ENCODE measurements at regions not wholly inside any gene's neighbourhood (a gene's known extent, or its start where the extent isn't known, plus 50 kb on each side); places are given as distances from the start of the nearest gene placed in this dataset.

DNA sequence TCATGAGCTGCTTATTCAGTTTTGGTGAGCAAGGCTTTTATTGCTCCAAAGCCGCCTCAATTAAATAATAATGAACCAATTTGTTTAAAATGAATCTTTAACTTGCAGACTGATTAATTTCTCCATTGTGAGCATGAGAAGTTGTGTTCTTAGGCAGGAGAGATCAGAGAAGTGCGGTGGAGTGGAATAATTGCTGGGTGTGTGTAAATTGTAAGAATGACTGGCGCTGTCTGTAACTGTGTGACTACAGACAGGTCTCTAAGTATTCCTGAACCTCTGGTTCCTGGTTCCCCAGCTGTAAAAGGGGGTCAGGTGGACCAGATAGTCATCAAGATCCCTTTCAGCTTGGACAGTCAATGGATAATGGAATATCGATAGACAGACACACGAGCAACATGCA lies 98.0 kb upstream of the EFEMP1 start:
- no peak overlapping the region for H3K9ac ChIP-seq (ENCODE audit: low read depth, low read length)
- H3K27me3 ChIP-seq (ENCODE audit: control insufficient read depth, insufficient read depth, low read length): peaks cover 3% of the 10 kb centered on the region
- no peaks in the 10 kb centered on the region for H3K9me3 ChIP-seq (replicated peaks; ENCODE audit: low read length)
- no peak overlapping the region for H3K4me3 ChIP-seq (ENCODE audit: low read length)
- H3K4me1 ChIP-seq (ENCODE audit: control insufficient read depth, insufficient read depth, low read length): no peaks in the 10 kb centered on the region
- no peaks in the 10 kb centered on the region for H3K36me3 ChIP-seq (ENCODE audit: insufficient read depth, low read length)
- no peak overlapping the region for H3K4me2 ChIP-seq (ENCODE audit: low read length)

DNA sequence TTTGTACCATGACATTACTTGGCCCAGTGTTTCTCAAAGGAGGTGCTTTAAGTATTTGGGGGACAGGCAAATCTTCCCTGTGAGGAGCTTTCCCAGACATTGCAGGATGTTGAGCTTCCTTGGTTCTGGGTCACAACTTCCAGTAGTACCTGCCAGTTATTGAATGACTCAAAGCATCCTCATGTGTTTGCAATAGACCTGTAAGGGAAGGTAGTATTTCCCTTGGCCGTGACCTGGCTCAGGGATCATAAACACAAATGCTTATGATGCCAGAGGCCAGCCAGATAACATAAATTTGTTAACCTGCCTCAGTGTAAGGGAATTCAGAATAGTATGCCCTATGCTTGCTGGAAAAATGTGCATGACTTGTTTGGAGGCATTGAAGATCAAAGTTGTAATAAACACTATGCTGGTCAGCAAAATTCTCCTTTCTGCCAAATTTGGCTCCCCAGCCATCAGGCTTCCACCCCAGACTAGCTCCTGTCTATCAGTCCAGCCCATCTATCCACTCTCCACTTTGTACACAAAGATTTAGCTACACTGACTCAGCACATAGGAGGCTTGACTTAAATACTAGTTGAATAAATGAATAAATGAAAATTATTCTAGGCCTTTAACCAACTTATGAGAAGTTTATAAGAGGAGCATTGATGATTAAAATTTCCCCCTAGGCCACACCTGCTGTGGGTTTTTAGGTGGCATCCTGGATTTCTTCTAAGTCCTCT lies 102.0 kb upstream of the EFEMP1 start:
- no peak overlapping the region for H3K9ac ChIP-seq (ENCODE audit: low read depth, low read length)
- peaks cover 3% of the 10 kb centered on the region for H3K27me3 ChIP-seq (ENCODE audit: control insufficient read depth, insufficient read depth, low read length)

DNA sequence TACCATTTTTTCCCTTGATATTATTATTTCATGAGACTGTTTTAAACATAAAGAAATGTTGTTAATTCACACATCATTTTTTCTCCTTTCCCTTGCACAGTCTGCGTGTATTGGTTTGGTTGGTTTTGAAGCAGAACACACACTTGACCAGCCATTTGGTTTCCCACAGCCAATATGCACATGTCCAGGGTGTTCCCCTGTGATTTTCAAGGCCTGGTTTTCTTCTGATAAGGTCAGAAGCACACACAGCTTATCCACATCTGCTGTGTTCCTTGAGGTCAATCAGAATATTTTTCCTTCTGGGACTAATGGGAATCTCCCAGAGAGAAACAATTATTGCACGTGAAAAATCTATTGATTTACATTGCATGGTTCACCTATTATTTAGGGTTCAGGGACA lies 103.2 kb upstream of the EFEMP1 start:
- Histone ChIP-seq H3K4me1 (ENCODE audit: control insufficient read depth, insufficient read depth, low read length) (no peaks in the 10 kb centered on the region), H3K27me3 (ENCODE audit: control insufficient read depth, insufficient read depth, low read length) (peaks cover 3% of the 10 kb centered on the region), H3K9ac (ENCODE audit: low read depth, low read length) (no peak overlapping the region), H3K4me2 (ENCODE audit: low read length) (no peak overlapping the region), H3K9me3 (replicated peaks; ENCODE audit: low read length) (no peaks in the 10 kb centered on the region), H3K4me3 (ENCODE audit: low read length) (no peak overlapping the region), H3K36me3 (ENCODE audit: insufficient read depth, low read length) (no peaks in the 10 kb centered on the region)

More for the DNA sequence above, 102.0 kb upstream of the EFEMP1 start:
- H3K4me1 ChIP-seq (ENCODE audit: control insufficient read depth, insufficient read depth, low read length): no peaks in the 10 kb centered on the region
- H3K36me3 ChIP-seq (ENCODE audit: insufficient read depth, low read length): no peaks in the 10 kb centered on the region
- no peak overlapping the region for H3K4me3 ChIP-seq (ENCODE audit: low read length)
- H3K4me2 ChIP-seq (ENCODE audit: low read length): no peak overlapping the region
- no peaks in the 10 kb centered on the region for H3K9me3 ChIP-seq (replicated peaks; ENCODE audit: low read length)

DNA sequence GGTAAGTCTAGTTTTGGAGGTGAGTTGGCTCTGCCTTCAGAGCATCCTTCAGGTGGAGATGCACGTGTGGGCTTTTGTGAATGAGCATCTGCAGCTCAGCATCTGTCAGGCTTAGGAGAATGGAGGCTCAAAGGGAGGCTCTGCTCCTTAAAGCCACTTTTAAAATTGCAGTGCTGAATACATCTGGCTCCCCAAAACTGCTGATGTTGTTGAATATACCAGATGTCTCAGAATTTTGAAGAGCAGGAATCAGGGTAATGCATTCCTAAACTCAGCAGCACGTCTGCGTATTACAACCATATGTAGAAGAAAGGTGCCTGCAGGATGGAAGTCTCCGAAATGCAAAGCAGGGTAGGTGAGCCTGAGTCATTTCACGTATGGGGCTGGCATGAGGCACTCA lies 106.5 kb upstream of the EFEMP1 start:
- no peaks in the 10 kb centered on the region for H3K27me3 ChIP-seq (ENCODE audit: control insufficient read depth, insufficient read depth, low read length)
- no peaks in the 10 kb centered on the region for H3K9me3 ChIP-seq (replicated peaks; ENCODE audit: low read length)
- H3K4me2 ChIP-seq (ENCODE audit: low read length): no peak overlapping the region
- no peak overlapping the region for H3K9ac ChIP-seq (ENCODE audit: low read depth, low read length)
- no peaks in the 10 kb centered on the region for H3K4me1 ChIP-seq (ENCODE audit: control insufficient read depth, insufficient read depth, low read length)
- H3K36me3 ChIP-seq (ENCODE audit: insufficient read depth, low read length): no peaks in the 10 kb centered on the region
- no peak overlapping the region for H3K4me3 ChIP-seq (ENCODE audit: low read length)

DNA sequence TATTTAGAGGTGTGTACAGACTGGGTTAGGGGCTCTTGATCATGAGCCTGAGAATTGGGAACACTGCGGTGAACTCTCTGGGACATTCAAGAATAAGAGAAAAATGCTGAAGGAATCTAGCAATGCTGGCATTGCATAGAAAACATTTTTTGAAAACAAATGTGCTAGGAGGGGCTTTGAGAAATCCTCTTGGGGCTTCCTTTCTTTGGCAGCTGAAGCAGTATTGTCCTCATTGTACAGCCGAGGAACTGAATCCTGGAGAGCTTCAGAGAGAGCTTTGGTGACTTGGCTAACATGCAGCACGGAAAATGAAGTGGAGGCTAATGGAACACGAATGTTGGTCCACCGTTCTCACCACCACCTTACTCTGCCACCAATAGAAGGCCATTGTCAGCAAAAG lies 107.3 kb upstream of the EFEMP1 start:
- no peaks in the 10 kb centered on the region for H3K36me3 ChIP-seq (ENCODE audit: insufficient read depth, low read length)
- no peak overlapping the region for H3K9ac ChIP-seq (ENCODE audit: low read depth, low read length)
- no peak overlapping the region for H3K4me2 ChIP-seq (ENCODE audit: low read length)
- H3K4me1 ChIP-seq (ENCODE audit: control insufficient read depth, insufficient read depth, low read length): no peaks in the 10 kb centered on the region
- no peak overlapping the region for H3K4me3 ChIP-seq (ENCODE audit: low read length)
- H3K9me3 ChIP-seq (replicated peaks; ENCODE audit: low read length): no peaks in the 10 kb centered on the region
- H3K27me3 ChIP-seq (ENCODE audit: control insufficient read depth, insufficient read depth, low read length): no peaks in the 10 kb centered on the region

DNA sequence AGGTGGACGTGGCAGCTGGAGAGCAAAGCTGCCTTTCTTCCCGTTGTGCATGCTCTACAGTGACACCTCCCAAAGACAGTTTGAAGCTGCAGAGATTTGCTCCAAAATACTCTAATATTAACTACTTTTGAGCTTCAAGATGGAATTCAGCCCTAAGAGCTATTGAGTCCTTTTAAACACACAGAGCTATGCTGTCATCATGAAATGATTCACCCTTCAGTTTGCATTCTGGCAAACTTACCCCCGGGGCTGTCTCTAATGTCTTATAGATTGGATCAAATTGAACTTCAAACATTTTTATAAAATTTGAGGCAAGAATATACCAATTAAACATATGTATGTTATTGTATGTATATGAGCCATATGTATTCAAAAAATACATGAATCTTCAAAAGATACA lies 110.7 kb upstream of the EFEMP1 start:
- no peaks in the 10 kb centered on the region for H3K4me1 ChIP-seq (ENCODE audit: control insufficient read depth, insufficient read depth, low read length)
- H3K4me3 ChIP-seq (ENCODE audit: low read length): no peak overlapping the region

DNA sequence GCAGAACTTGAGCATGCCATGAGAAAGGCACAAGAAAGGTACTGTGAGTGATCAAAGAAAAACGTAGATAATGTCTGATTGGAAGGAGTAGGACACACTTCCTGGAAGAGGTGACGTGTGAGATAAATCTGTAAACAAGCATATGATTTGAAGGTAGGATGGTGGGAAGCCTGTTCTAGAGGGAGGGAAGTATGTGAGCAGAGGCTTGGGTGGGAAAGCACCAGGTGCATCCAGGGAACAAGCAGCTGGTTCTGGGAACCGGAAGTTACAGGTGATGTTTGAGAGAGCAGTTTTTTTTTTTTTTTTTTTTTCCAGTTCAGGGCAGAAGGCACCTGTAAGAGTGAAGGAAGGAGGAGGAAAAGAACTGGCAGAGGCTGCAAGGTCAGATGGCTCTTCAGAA lies 116.6 kb upstream of the EFEMP1 start:
- Histone ChIP-seq H3K36me3 (ENCODE audit: insufficient read depth, low read length) (no peaks in the 10 kb centered on the region), H3K4me1 (ENCODE audit: control insufficient read depth, insufficient read depth, low read length) (no peaks in the 10 kb centered on the region), H3K9me3 (replicated peaks; ENCODE audit: low read length) (no peaks in the 10 kb centered on the region), H3K4me2 (ENCODE audit: low read length) (no peak overlapping the region), H3K9ac (ENCODE audit: low read depth, low read length) (no peak overlapping the region), H3K4me3 (ENCODE audit: low read length) (no peak overlapping the region), H3K27me3 (ENCODE audit: control insufficient read depth, insufficient read depth, low read length) (peaks cover 3% of the 10 kb centered on the region)

More for the DNA sequence above, 110.7 kb upstream of the EFEMP1 start:
- H3K9ac ChIP-seq (ENCODE audit: low read depth, low read length): no peak overlapping the region
- no peaks in the 10 kb centered on the region for H3K9me3 ChIP-seq (replicated peaks; ENCODE audit: low read length)
- H3K27me3 ChIP-seq (ENCODE audit: control insufficient read depth, insufficient read depth, low read length): no peaks in the 10 kb centered on the region
- H3K36me3 ChIP-seq (ENCODE audit: insufficient read depth, low read length): no peaks in the 10 kb centered on the region
- no peak overlapping the region for H3K4me2 ChIP-seq (ENCODE audit: low read length)

DNA sequence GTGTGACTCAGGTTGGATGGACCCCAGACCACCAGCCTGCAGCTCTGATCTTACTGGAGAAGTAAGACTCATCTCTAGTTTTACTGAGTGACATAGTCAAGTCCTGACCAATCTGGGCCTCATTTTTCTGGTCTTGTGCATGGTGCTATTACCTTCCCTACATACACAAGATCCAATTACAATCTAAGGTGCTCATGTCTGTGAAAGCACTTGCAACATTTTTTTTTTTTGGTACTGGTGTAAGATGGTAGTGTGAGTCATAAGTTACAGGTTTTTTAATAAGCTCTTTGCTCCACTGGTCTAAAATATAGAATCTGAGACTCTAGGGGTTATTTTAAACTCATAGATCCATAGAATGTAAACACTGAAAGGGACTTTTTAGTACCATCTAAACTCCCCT lies 117.3 kb upstream of the EFEMP1 start:
- no peaks in the 10 kb centered on the region for H3K9me3 ChIP-seq (replicated peaks; ENCODE audit: low read length)
- H3K36me3 ChIP-seq (ENCODE audit: insufficient read depth, low read length): no peaks in the 10 kb centered on the region
- H3K4me1 ChIP-seq (ENCODE audit: control insufficient read depth, insufficient read depth, low read length): no peaks in the 10 kb centered on the region
- no peak overlapping the region for H3K4me3 ChIP-seq (ENCODE audit: low read length)
- H3K27me3 ChIP-seq (ENCODE audit: control insufficient read depth, insufficient read depth, low read length): peaks cover 3% of the 10 kb centered on the region
- no peak overlapping the region for H3K4me2 ChIP-seq (ENCODE audit: low read length)
- no peak overlapping the region for H3K9ac ChIP-seq (ENCODE audit: low read depth, low read length)

DNA sequence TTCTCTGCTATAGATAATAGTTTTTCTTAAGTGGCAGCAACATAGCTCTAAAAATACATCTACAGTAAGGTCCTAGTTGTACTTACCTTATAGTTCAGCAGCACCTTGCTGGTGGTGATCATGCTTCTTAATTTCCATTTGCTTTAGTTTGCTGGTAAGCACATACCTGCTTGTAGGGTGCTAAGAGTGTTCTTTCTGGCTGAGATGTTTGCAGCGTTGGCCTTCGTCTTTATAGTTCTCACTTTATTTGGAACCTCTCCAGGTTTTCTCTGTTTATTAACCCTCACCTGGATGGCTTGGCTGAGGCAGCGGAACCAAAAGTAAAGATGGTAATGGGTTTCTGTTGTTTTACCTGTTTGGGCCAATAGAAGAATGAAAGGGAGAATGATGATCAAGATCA lies 123.6 kb upstream of the EFEMP1 start:
- Histone ChIP-seq H3K36me3 (ENCODE audit: insufficient read depth, low read length) (no peaks in the 10 kb centered on the region), H3K4me3 (ENCODE audit: low read length) (no peak overlapping the region), H3K27me3 (ENCODE audit: control insufficient read depth, insufficient read depth, low read length) (peaks cover 3% of the 10 kb centered on the region), H3K4me2 (ENCODE audit: low read length) (no peak overlapping the region), H3K9me3 (replicated peaks; ENCODE audit: low read length) (no peaks in the 10 kb centered on the region), H3K4me1 (ENCODE audit: control insufficient read depth, insufficient read depth, low read length) (no peaks in the 10 kb centered on the region), H3K9ac (ENCODE audit: low read depth, low read length) (no peak overlapping the region)

DNA sequence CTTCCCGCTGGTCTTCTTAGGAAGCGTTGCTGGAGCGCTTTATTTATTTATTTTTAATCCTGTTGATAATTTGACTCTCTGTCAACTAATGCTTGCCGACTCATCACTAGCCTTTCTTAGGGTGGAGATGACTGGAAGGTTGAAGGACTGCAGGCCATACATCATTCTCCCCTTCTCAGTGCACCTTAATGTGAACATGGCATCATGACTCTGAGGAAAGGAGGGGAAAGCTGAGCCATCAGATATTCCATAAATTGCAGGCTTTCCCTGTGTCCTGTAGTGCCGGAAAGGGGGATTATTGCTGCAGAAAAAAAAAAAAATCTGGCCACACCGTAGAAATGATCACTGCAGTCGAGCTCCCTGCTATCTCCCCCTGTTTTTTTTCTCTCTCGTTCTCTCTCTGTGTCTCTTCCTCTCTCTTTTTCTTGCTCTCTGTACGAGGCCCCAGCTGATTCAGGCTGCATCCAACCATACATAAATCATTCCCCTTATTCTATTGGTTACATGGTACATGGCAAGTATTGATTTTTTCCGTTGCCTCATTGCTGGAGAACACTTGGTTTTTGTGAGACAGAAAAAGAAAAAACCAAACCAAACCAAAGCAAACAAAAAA lies 125.8 kb upstream of the EFEMP1 start:
- Histone ChIP-seq H3K4me1 (ENCODE audit: control insufficient read depth, insufficient read depth, low read length) (no peaks in the 10 kb centered on the region), H3K9me3 (replicated peaks; ENCODE audit: low read length) (no peaks in the 10 kb centered on the region), H3K9ac (ENCODE audit: low read depth, low read length) (no peak overlapping the region), H3K27me3 (ENCODE audit: control insufficient read depth, insufficient read depth, low read length) (peaks cover 4% of the 10 kb centered on the region), H3K36me3 (ENCODE audit: insufficient read depth, low read length) (no peaks in the 10 kb centered on the region), H3K4me3 (ENCODE audit: low read length) (no peak overlapping the region), H3K4me2 (ENCODE audit: low read length) (no peak overlapping the region)

DNA sequence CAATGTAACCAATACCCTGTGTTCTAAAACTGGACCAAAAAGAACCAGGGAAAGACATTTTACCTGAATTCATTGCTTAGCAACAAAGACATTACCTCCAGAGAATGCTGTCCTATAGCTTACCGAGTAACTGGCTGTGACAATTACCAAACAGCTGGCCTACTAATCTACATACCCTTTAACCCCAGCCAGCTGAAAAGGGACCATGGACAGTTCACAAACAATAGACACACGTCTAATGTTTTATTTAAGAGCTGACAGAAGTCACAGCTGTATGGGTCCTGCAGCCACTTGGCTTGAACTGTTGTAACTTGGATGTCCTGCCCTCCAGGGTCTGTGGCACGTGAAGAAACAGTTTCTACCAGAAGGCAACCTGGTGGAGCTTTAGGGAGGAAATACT lies 130.1 kb upstream of the EFEMP1 start:
- Histone ChIP-seq H3K27me3 (ENCODE audit: control insufficient read depth, insufficient read depth, low read length) (peaks cover 4% of the 10 kb centered on the region), H3K4me3 (ENCODE audit: low read length) (no peak overlapping the region), H3K36me3 (ENCODE audit: insufficient read depth, low read length) (no peaks in the 10 kb centered on the region), H3K9ac (ENCODE audit: low read depth, low read length) (no peak overlapping the region), H3K4me1 (ENCODE audit: control insufficient read depth, insufficient read depth, low read length) (no peaks in the 10 kb centered on the region), H3K9me3 (replicated peaks; ENCODE audit: low read length) (no peaks in the 10 kb centered on the region), H3K4me2 (ENCODE audit: low read length) (no peak overlapping the region)

DNA sequence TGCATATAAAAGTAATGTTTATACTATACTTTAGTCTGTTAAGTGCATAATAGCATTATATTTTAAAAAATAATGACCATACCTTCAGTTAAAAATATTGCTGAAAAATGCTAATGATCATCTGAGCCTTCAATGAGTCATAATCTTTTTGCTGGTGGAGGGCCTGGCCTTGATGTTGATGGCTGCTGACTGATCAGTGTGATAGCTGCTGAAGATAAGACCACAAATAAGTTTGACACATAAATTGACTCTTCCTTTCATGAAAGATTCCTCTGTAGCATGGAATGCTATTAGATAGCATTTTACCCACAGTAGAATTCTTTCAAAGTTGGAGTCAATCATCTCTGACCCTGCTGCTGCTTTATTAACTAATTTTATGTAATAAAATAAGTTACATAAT lies 128.4 kb upstream of the CCDC85A start:
- no peaks in the 10 kb centered on the region for H3K9me3 ChIP-seq (replicated peaks; ENCODE audit: low read length)
- H3K4me2 ChIP-seq (ENCODE audit: low read length): no peak overlapping the region
- H3K36me3 ChIP-seq (ENCODE audit: insufficient read depth, low read length): no peaks in the 10 kb centered on the region
- H3K4me1 ChIP-seq (ENCODE audit: control insufficient read depth, insufficient read depth, low read length): no peaks in the 10 kb centered on the region
- no peak overlapping the region for H3K4me3 ChIP-seq (ENCODE audit: low read length)
- H3K27me3 ChIP-seq (ENCODE audit: control insufficient read depth, insufficient read depth, low read length): peaks cover 4% of the 10 kb centered on the region
- no peak overlapping the region for H3K9ac ChIP-seq (ENCODE audit: low read depth, low read length)
